ENCODE measurements at regions not wholly inside any gene's neighbourhood (a gene's known extent, or its start where the extent isn't known, plus 50 kb on each side); places are given as distances from the start of the nearest gene placed in this dataset.

DNA sequence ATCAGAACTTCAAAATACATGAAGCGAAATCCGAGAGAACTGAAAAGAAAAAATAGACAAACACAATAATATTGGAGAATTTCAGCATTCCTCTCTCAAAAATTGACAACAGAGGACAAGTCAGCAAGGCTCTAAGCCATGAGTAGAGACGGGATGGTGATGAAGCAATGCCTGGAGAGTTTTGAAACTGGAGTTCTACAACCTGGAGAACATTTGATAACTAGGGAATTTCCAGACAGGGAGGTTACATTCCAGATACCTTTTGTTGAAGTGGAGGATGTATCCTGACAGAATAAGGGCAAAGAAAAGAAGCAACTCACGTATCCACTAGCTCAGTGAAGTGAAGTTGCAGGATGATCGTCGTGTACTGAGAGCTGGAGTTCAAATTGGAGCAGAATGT is 291.4 kb downstream of the CTTN start:
- no peak for DNase-seq (ENCODE audit: low read depth in 2 of 2)
- no peak overlapping the region for H3K4me3 ChIP-seq (replicated peaks in 1 of 2; ENCODE audit: low read depth in 2 of 2, low read length in 2 of 2)
- TF ChIP-seq, protein P1, sequence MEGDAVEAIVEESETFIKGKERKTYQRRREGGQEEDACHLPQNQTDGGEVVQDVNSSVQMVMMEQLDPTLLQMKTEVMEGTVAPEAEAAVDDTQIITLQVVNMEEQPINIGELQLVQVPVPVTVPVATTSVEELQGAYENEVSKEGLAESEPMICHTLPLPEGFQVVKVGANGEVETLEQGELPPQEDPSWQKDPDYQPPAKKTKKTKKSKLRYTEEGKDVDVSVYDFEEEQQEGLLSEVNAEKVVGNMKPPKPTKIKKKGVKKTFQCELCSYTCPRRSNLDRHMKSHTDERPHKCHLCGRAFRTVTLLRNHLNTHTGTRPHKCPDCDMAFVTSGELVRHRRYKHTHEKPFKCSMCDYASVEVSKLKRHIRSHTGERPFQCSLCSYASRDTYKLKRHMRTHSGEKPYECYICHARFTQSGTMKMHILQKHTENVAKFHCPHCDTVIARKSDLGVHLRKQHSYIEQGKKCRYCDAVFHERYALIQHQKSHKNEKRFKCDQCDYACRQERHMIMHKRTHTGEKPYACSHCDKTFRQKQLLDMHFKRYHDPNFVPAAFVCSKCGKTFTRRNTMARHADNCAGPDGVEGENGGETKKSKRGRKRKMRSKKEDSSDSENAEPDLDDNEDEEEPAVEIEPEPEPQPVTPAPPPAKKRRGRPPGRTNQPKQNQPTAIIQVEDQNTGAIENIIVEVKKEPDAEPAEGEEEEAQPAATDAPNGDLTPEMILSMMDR (IDR thresholded peaks at IDR 0.05; ENCODE audit: low read depth, low read length), result no peak

DNA sequence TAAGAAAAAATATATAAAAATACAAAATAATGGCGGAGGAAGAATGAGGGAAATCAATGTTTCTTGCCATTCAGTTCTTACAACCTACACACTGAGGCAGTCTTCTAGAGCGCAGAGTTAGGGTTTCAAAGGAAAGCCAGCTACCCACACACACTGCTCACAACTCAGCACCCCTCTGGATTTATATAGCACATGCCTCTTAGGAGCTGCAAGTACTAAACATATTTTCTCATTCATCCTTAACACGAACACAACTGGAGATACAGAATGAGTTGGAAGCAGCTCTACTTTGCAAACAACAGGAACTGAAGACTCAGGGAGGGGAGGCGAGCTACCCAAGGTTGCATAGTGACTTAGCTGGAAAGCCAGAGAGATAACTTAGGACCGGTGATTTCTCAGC is 293.8 kb downstream of the CTTN start:
- TF ChIP-seq, protein P1 (IDR thresholded peaks at IDR 0.05; ENCODE audit: low read depth, low read length), result no peak
- DNase-seq (ENCODE audit: low read depth in 2 of 2), result no peak
- no peak overlapping the region for H3K4me3 ChIP-seq (replicated peaks in 1 of 2; ENCODE audit: low read depth in 2 of 2, low read length in 2 of 2)

DNA sequence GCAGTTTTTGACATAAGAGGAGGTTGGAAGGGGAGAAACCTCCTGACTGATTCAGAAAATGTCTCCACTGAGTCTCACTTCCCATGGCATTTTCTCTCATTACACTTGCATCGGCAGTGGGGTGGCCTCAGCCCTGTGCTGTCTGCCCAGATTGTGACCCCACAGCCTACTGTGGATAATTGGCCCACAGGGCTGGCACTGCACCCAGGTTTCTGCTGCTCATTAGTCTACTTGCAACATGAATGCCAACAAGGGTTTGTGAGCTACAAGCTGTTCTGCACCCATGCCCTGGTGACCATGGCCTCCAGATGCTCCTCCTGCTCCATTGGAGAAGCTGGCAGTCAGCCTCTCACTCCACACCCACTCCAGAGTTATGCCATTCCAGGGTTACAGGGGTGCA is 296.0 kb downstream of the CTTN start:
- TF ChIP-seq, protein P1 (IDR thresholded peaks at IDR 0.05; ENCODE audit: low read depth, low read length), result no peak

DNA sequence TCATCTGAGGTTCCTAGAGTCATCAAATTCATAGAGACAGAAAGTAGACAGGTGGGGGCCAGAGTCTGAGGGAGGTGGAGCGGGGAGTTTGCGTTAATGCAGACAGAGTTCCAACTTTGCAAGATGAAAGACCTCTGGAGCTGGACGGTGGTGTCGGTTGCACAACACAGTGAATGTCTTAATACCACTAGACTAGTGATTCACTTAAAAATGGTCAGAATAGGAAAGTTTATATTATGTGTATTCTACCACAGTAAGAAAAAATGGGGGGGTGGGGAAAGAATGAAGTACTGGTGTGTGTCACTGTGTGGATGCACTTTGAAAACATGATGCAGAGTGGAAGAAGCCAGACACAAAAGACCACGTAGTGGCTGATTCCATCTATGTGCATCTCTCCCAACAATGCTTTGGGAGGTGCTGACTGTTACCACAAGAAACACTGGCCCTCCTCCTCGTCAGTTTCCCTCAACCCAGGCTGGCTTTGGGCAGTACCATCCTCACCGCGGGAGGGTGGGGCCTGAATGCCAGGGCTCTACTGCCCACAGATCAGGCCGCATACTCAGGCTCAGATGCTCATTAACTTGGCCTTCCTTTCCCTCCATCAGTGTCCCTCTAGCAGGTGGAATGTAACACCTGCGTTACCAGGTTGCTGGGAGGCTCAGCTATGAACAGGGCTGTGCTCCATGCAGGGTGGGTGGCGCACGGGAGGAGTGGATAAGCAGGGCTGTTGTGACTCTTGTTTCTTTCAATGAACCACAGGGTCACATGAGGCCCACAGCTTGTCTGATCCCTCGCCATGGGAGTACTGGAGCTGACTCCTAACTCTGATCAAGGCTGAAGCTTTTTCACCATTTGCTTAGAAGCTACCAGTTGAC is 297.0 kb downstream of the CTTN start:
- H3K4me3 ChIP-seq (replicated peaks in 1 of 2; ENCODE audit: low read depth in 2 of 2, low read length in 2 of 2), result no peak overlapping the region
- DNase-seq (ENCODE audit: low read depth in 2 of 2), result no peak
- TF ChIP-seq, protein P1 (IDR thresholded peaks at IDR 0.05; ENCODE audit: low read depth, low read length), result no peak

More for the DNA sequence above, 296.0 kb downstream of the CTTN start:
- no peak for DNase-seq (ENCODE audit: low read depth in 2 of 2)
- no peak overlapping the region for H3K4me3 ChIP-seq (replicated peaks in 1 of 2; ENCODE audit: low read depth in 2 of 2, low read length in 2 of 2)

GRCh38 chr11:70696076-70696475 is 297.7 kb downstream of the CTTN start:
- TF ChIP-seq, protein P1 (IDR thresholded peaks at IDR 0.05; ENCODE audit: low read depth, low read length), result no peak
- DNase-seq (ENCODE audit: low read depth in 2 of 2), result no peak
- no peak overlapping the region for H3K4me3 ChIP-seq (replicated peaks in 1 of 2; ENCODE audit: low read depth in 2 of 2, low read length in 2 of 2)

- TF ChIP-seq, protein P1 (IDR thresholded peaks at IDR 0.05; ENCODE audit: low read depth, low read length), result no peak
- H3K4me3 ChIP-seq (replicated peaks in 1 of 2; ENCODE audit: low read depth in 2 of 2, low read length in 2 of 2), result no peak overlapping the region
- DNase-seq (ENCODE audit: low read depth in 2 of 2), result no peak
Measured at GRCh38 chr11:70696564-70696963, 298.2 kb downstream of the CTTN start.

Data from cardiac fibroblast (primary cell).